GM23338 (cell line): ENCODE measurements at regions not wholly inside any gene's neighbourhood (a gene's known extent, or its start where the extent isn't known, plus 50 kb on each side); places are given as distances from the start of the nearest gene placed in this dataset.

ENCODE experiments used
- ATAC-seq: fragments of 200-7000 bp; cut with Tn5 transposase; 3 replicates; pipeline ENCODE4 v1.9.1; 2020
- DNase-seq: peaks from one replicate; pipeline ENCODE4 v3.0.0-alpha.2; 2015; ENCODE audit warnings: low spot score
- H2AFZ ChIP-seq: fragments of 200-600 bp; sonication (generic); 2 replicates; pipeline ENCODE4 v1.8.0; 2016; ENCODE audit warnings: antibody characterized with exemption, mild to moderate bottlenecking, moderate library complexity
- H3F3A ChIP-seq: fragments of 200-600 bp; sonication (generic); replicated peaks from 2 replicates; pipeline ENCODE4 v1.8.0; 2017; ENCODE audit warnings: antibody characterized with exemption, mixed run types, low read depth
- H3K27ac ChIP-seq: fragments of 200-600 bp; sonication (generic); 2 replicates; pipeline ENCODE4 v1.6.1; 2016; ENCODE audit warnings: low read depth
- H3K27me3 ChIP-seq: fragments of 200-600 bp; sonication (generic); 2 replicates; pipeline ENCODE4 v1.8.0; 2016; ENCODE audit warnings: mild to moderate bottlenecking, mixed run types, moderate library complexity; ENCODE audit not compliant: insufficient read depth
- H3K36me3 ChIP-seq: fragments of 200-600 bp; sonication (generic); 2 replicates; pipeline ENCODE4 v1.8.0; 2016; ENCODE audit warnings: mild to moderate bottlenecking; ENCODE audit not compliant: insufficient read depth
- H3K4me1 ChIP-seq: fragments of 200-600 bp; sonication (generic); 2 replicates; pipeline ENCODE4 v1.8.0; 2016; ENCODE audit warnings: mild to moderate bottlenecking, moderate library complexity; ENCODE audit not compliant: insufficient read depth
- H3K4me2 ChIP-seq: fragments of 200-600 bp; sonication (generic); 2 replicates; pipeline ENCODE4 v1.7.1; 2017; ENCODE audit warnings: mixed run types
- H3K4me3 ChIP-seq: fragments of 200-600 bp; sonication (generic); 2 replicates; pipeline ENCODE4 v1.6.1; 2016; ENCODE audit warnings: mixed run types
- H3K79me2 ChIP-seq: fragments of 200-600 bp; sonication (generic); replicated peaks from 2 replicates; pipeline ENCODE4 v1.8.0; 2017; ENCODE audit warnings: mild to moderate bottlenecking; ENCODE audit not compliant: insufficient read depth
- H3K9me2 ChIP-seq: fragments of 200-600 bp; sonication (generic); 2 replicates; pipeline ENCODE4 v1.8.0; 2017; ENCODE audit not compliant: insufficient read depth
- H4K20me1 ChIP-seq: fragments of 200-600 bp; sonication (generic); replicated peaks from 2 replicates; pipeline ENCODE4 v1.8.0; 2017; ENCODE audit warnings: mild to moderate bottlenecking; ENCODE audit not compliant: insufficient read depth
- H3K27ac Mint-ChIP-seq: 2 replicates; pipeline ENCODE4 v1.8.0; 2020; ENCODE audit warnings: inconsistent platforms, mild to moderate bottlenecking, moderate library complexity, mixed read lengths
- H3K27me3 Mint-ChIP-seq: 3 replicates; pipeline ENCODE4 v1.8.0; 2022; ENCODE audit warnings: low read depth, mild to moderate bottlenecking, moderate library complexity, mixed read lengths, inconsistent platforms; ENCODE audit not compliant: insufficient read depth, poor library complexity
- H3K36me3 Mint-ChIP-seq: 3 replicates; pipeline ENCODE4 v1.8.0; 2021; ENCODE audit warnings: low read depth, mild to moderate bottlenecking, inconsistent platforms, moderate library complexity, mixed read lengths
- H3K4me1 Mint-ChIP-seq: 3 replicates; pipeline ENCODE4 v1.8.0; 2020; ENCODE audit warnings: mild to moderate bottlenecking, inconsistent platforms, mixed read lengths
- H3K4me3 Mint-ChIP-seq: 3 replicates; pipeline ENCODE4 v1.8.0; 2021; ENCODE audit warnings: moderate library complexity, mild to moderate bottlenecking, inconsistent platforms, mixed read lengths
- H3K9me3 Mint-ChIP-seq: 3 replicates; pipeline ENCODE4 v1.8.0; 2020; ENCODE audit warnings: moderate library complexity, mild to moderate bottlenecking, inconsistent platforms, mixed read lengths
- CTCF ChIP-seq, 2 experiments: fragments of 200-600 bp in 1 of 2; sonication (generic) in 1 of 2; conservative IDR thresholded peaks; 2 replicates each; pipeline versions ENCODE4 v1.5.1 to v1.6.1; 2016 to 2017; ENCODE audit warnings: antibody characterized with exemption in 2 of 2, low read depth in 2 of 2, mild to moderate bottlenecking in 2 of 2, moderate library complexity in 1 of 2
- ETS1 ChIP-seq: IDR thresholded peaks from 2 replicates; pipeline ENCODE4 v1.6.1; 2016; ENCODE audit warnings: antibody characterized with exemption
- EZH2 ChIP-seq: fragments of 200-600 bp; sonication (generic); IDR thresholded peaks from one replicate; pipeline ENCODE4 v1.8.0; 2017; ENCODE audit warnings: antibody characterized with exemption, mild to moderate bottlenecking, low read depth; ENCODE audit not compliant: unreplicated experiment
- EZH2phosphoT487 ChIP-seq: fragments of 200-600 bp; sonication (generic); IDR thresholded peaks from one replicate; pipeline ENCODE4 v1.8.1; 2018; ENCODE audit warnings: antibody characterized with exemption; ENCODE audit not compliant: unreplicated experiment
- JUNB ChIP-seq: IDR thresholded peaks from one replicate; pipeline ENCODE4 v1.6.1; 2016; ENCODE audit warnings: antibody characterized with exemption; ENCODE audit not compliant: unreplicated experiment
- NANOG ChIP-seq: IDR thresholded peaks from 2 replicates; pipeline ENCODE4 v1.6.1; 2016; ENCODE audit warnings: antibody characterized with exemption, borderline replicate concordance
- REST ChIP-seq: IDR thresholded peaks from one replicate; pipeline ENCODE4 v1.6.1; 2018; ENCODE audit warnings: antibody characterized with exemption; ENCODE audit not compliant: unreplicated experiment
- STAT1 ChIP-seq: IDR thresholded peaks from one replicate; pipeline ENCODE4 v1.6.1; 2016; ENCODE audit warnings: antibody characterized with exemption; ENCODE audit not compliant: unreplicated experiment
- ZNF114 ChIP-seq: fragments of 250-450 bp; sonication (Bioruptor Pico); IDR thresholded peaks from 2 replicates; pipeline ENCODE4 v1.5.0; 2020; ENCODE audit warnings: mild to moderate bottlenecking, moderate library complexity
- ZNF462 ChIP-seq: fragments of 250-450 bp; sonication (Bioruptor Pico); IDR thresholded peaks from 2 replicates; pipeline ENCODE4 v1.5.0; 2020; ENCODE audit warnings: mild to moderate bottlenecking, moderate library complexity

- no peak overlapping the region for H3K4me3 Mint-ChIP-seq
- H3K27ac Mint-ChIP-seq = no peak overlapping the region
- DNase-seq = no peak
- ATAC-seq = no peak
- no peaks in the 10 kb centered on the region for H3K4me1 Mint-ChIP-seq
- H3K79me2 ChIP-seq = no peaks in the 10 kb centered on the region
- H3K27me3 Mint-ChIP-seq = no peaks in the 10 kb centered on the region
- no peak for TF ChIP-seq EZH2
- TF ChIP-seq CTCF (conservative IDR thresholded peaks at IDR 0.05; ENCODE audit: low read depth in 2 of 2) = no peak
- no peak for TF ChIP-seq NANOG
- TF ChIP-seq STAT1 = no peak
- TF ChIP-seq JUNB = no peak
- no peak for TF ChIP-seq EZH2phosphoT487
- TF ChIP-seq REST = no peak
- TF ChIP-seq ETS1 = no peak
- no peak for TF ChIP-seq ZNF462
- TF ChIP-seq ZNF114 (CRISPR knock-in tag) = no peak
- no peaks in the 10 kb centered on the region for H3K36me3 ChIP-seq
- no peaks in the 10 kb centered on the region for H3K36me3 Mint-ChIP-seq
- no peaks in the 10 kb centered on the region for H4K20me1 ChIP-seq
- no peaks in the 10 kb centered on the region for H3K9me3 Mint-ChIP-seq
- H3K4me2 ChIP-seq = no peak overlapping the region
- no peaks in the 10 kb centered on the region for H3K27me3 ChIP-seq
- H3K27ac ChIP-seq = no peak overlapping the region
- no peaks in the 10 kb centered on the region; the same call in 1 of the 2 replicates for H3K9me2 ChIP-seq
- no peaks in the 10 kb centered on the region for H3F3A ChIP-seq
- no peak overlapping the region for H2AFZ ChIP-seq
- H3K4me1 ChIP-seq = no peaks in the 10 kb centered on the region
- no peak overlapping the region for H3K4me3 ChIP-seq
These were observed 469.6 kb downstream of the PID1 start for GRCh38 chr2:228801451-228801850.
